ENCODE measurements at regions not wholly inside any gene's neighbourhood (a gene's known extent, or its start where the extent isn't known, plus 50 kb on each side); places are given as distances from the start of the nearest gene placed in this dataset.

- in situ Hi-C loops (cut with HindIII; ENCODE audit: low sequenced_read_pairs): no loop called here
Measured at GRCh38 chr1:30129001-30129408, 594.4 kb downstream of the MATN1 start.

DNA sequence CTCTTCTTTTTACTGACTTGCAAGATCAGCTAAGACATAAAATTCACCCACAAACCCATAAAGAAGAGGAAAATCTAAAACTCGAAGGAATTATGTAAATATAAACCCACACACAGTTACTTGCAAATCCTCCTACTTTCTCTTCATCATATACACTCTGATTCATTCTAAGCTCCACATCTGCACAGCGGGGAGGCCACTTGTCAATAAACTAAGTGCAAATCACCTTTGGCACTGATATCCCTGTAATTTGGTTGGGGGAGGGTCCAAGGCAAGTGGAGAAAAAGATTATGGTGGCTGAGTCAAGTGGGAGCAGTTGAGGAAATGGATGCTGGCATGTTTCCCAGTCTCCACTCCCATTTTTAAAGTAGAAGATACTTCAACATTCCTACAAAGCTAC, 596.5 kb downstream of the MATN1 start:
- in situ Hi-C loops (cut with HindIII; ENCODE audit: low sequenced_read_pairs): no loop called here

DNA sequence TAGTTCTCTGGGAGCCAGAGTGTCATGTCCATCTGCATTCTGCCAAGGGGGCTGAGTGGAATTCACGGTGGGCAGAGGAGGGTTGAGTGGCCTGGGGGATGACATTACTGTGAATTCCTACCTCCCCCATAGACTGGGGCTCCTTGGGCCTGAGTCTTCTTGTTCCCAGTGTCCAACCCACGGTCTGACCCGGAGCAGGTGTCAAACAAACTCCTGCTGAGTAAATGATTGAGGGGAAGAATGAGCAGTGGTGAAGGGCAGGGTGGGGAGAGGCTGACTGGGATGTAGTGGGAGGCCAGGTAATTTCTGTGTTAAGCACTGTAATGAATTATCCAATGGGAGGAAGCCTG, 597.6 kb downstream of the MATN1 start:
- in situ Hi-C loops (cut with HindIII; ENCODE audit: low sequenced_read_pairs): no loop called here

- in situ Hi-C loops (cut with HindIII; ENCODE audit: low sequenced_read_pairs): no loop called here
Measured at GRCh38 chr1:30125021-30125820, 598.2 kb downstream of the MATN1 start.

DNA sequence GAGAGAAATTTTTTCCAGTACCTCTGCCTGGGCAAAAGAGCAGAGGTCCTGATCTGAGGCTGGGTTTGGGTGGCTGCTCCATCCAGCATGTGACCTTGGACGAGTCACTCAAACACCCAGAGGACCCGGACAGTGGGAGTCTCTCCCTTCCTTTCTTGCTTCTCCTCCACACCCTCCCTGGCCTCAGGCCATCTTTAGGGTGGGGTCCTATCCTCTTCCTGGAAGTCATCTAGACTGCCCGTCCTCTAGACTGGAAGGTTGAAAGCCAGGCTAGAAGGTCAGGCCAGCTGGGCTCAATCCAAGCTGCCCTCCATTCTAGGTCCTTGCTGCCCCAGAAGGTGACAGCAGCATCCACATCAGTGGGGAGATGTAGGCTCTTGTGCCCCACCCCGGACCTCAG, 599.5 kb downstream of the MATN1 start:
- in situ Hi-C loops (cut with HindIII; ENCODE audit: low sequenced_read_pairs): no loop called here

GRCh38 chr1:30123036-30123435, 600.3 kb downstream of the MATN1 start:
- in situ Hi-C loops (cut with HindIII; ENCODE audit: low sequenced_read_pairs): no loop called here

DNA sequence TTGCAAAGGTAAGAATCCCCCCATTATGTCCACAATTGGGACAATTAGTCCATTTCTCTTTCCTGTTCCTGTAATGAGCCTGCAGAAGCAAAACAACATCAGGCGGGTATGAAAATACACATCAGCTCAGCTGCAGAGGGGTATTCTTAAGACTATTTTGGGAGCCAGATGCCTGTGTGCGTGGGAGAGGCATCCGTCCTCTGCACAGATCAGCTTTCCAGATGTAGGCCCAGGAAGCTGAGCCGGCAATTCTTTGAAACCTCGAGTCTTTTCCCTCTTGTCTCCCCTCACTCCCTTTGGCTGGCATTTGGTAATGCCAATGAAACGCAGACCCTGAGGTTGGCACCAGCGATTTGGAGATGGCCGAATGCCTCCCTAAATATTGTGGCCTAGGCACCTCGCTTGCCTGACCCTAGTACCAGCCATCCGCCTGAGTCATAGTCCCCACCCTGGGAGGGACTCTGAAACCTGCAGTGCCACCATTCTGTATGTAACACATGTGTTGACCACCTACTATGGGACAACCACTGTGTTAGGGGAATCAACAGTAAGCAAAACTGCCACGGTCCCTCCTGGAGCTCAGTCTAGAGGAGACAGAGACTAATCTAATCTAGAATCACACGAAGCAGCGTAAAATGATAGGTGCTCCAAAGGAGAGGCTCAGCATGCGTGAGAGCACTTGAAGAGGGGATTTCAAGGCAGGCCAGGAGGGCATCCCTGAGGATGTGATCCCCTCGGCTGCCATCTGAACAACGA, 603.0 kb downstream of the MATN1 start:
- in situ Hi-C loops (cut with HindIII; ENCODE audit: low sequenced_read_pairs): no loop called here

DNA sequence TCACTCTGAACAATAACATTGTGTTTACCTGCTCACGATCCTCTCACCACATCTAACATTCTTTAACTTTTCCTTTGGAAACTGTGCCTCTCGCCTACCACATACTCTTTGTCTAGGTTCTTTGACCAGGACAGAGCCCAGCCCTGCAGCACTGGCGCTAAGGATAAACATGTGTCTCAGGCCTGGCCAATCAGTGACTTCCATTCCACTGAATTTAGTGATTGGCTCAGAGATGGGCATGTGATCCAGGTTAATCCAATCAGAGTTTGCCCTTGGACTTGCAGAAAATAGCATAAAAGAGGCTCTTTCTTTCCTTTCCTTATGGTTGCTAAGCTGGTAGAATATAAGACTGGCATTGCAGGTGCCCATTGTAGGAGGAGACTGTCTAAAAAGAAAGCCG, 605.7 kb downstream of the MATN1 start:
- in situ Hi-C loops (cut with HindIII; ENCODE audit: low sequenced_read_pairs): no loop called here

DNA sequence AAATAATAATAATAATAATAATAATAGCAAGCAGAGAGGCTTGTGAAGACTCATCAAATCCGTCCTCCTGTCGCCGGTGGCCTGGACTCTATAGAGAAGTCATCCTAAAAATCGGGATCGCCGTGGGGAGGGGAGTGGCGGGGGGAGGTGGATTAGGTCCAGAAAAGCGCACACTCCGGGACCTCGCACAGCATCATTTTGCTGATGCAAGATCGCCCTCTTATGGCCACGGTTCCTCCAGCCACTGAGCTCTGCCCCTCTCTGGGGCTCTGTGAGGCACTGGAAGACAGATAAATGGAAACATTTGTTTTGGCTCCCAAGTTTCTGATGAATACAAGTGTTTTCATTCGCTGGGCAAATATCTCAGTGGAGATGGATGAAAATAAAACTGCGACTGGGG, 612.0 kb downstream of the MATN1 start:
- in situ Hi-C loops (cut with HindIII; ENCODE audit: low sequenced_read_pairs): no loop called here

- in situ Hi-C loops (cut with HindIII; ENCODE audit: low sequenced_read_pairs): no loop called here
Measured at GRCh38 chr1:30110846-30111245, 612.5 kb downstream of the MATN1 start.

- in situ Hi-C loops (cut with HindIII; ENCODE audit: low sequenced_read_pairs): no loop called here
Measured at GRCh38 chr1:30109853-30110252, 613.5 kb downstream of the MATN1 start.

- in situ Hi-C loops (cut with HindIII; ENCODE audit: low sequenced_read_pairs): no loop called here
Measured at GRCh38 chr1:30108186-30108585, 615.2 kb downstream of the MATN1 start.

- in situ Hi-C loops (cut with HindIII; ENCODE audit: low sequenced_read_pairs): no loop called here
Measured at GRCh38 chr1:30106125-30106524, 617.3 kb downstream of the MATN1 start.

DNA sequence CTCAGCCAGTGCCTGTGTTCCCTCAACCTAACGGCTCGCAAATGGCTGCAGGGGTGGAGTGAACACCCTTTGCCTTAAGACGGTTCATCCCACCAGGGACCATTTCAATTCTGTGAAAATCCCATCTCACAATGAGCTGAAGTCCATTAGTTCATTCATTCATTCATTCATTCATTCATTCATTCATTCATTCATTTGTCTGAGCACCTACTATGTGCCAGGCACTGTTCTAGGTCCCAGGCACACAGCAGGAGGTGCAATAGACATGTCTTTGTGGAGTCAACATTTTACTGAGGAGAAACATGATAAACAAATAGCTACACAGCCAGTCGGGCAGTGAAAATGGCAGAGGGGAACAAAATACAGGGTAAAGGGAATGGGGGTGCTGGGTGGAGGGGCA, 618.8 kb downstream of the MATN1 start:
- in situ Hi-C loops (cut with HindIII; ENCODE audit: low sequenced_read_pairs): no loop called here

DNA sequence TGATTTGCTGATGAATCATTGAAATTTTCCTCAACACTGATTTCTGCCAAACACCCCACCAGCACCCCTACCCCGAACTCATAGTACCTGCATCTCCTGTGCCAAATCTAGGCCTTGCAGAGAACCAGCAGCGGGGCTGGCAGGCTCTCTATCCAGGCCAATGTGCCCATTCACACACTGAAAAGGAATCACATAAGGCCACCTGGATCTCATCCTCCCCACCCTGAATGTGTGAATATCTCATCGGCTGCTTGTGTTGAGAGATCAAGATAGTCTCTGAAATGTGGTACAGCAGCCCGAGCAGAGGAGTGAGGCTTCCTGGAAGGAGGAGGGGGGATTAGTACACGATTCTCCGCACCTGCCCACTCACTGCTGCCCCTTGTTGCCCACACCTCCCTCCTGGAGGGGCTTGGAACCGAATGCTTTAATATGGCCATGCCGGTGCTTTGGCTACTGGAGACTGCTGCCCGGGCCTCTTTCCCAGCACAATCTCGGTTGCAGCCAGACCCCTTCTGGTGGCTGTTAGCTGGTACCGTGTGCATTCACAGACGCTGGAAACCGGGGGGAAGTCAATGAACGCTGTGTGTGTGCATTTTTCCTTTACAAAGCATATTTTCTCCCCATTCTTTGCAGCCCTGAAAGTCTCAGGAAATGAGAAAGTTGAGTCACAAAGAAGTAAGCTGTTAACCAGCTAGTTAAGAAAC, 619.5 kb downstream of the MATN1 start:
- in situ Hi-C loops (cut with HindIII; ENCODE audit: low sequenced_read_pairs): no loop called here

DNA sequence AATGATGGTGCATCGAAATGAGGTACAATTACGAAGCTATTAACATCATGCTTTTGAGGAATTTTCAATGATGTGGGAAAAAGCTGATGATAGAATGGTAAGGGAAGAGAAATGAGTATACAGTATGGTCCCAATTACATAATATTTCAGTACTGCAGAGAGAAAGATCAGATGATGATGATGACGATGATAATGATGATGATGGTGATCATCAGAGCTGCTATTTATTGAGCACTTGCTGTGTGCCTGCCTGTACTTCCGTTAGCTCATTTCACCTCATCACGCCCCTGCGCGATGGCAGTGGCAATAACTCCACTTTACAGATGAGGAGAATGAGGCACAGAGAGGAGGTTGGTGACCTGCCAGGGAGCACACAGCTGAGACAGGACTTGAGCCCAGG, 620.8 kb downstream of the MATN1 start:
- in situ Hi-C loops (cut with HindIII; ENCODE audit: low sequenced_read_pairs): no loop called here

GRCh38 chr1:30101487-30102227, 621.7 kb downstream of the MATN1 start:
- in situ Hi-C loops (cut with HindIII; ENCODE audit: low sequenced_read_pairs): no loop called here

DNA sequence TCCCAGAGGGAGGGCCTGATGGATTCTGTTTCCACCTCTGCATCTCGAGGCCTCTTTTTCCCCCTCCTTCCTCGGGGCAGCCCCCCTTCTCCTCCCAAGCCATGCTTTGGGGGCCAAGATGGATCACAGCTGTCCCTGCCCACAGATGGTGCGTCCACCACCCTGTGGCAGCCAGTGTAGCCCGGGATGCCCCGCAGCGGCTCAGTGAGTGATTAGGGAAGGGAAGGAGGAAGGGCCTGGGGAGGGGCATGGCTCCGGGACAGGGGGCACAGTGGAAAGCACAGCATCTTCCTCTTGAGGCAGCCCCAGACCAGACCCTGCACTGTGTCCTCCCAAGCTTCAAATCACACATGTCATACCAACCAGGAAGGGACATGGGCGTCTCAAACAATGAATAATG, 622.4 kb downstream of the MATN1 start:
- in situ Hi-C loops (cut with HindIII; ENCODE audit: low sequenced_read_pairs): no loop called here

DNA sequence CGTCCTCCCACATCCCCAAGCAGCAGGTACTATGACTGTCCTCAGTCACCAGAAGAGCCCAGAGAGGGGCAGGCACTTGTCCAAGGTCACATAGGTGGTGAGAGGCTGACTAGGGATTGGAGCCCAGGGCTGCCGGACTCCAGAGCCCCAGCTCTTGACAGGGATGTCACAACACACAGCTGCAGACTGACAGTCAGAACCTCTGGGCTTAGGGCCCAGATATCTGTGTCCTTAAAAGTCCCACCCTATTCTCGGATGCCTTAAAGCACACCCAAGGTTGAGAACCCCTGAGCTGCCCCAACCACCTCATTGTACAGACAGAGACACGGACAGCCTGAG, 622.9 kb downstream of the MATN1 start:
- in situ Hi-C loops (cut with HindIII; ENCODE audit: low sequenced_read_pairs): no loop called here

- in situ Hi-C loops (cut with HindIII; ENCODE audit: low sequenced_read_pairs): loop anchor here (25.0 kb wide), 1 partner anchor 863 kb away; the partner anchor contains the start of genes MECR and PTPRU
Measured at GRCh38 chr1:30099587-30100523, 623.5 kb downstream of the MATN1 start.
